GM12873 (cell line): ENCODE measurements at regions not wholly inside any gene's neighbourhood (a gene's known extent, or its start where the extent isn't known, plus 50 kb on each side); places are given as distances from the start of the nearest gene placed in this dataset.

ENCODE experiments used
- TF ChIP-seq, protein P1 (sequence below): IDR thresholded peaks from 2 replicates; pipeline ENCODE4 v1.5.1; 2012; ENCODE audit warnings: low read depth, mild to moderate bottlenecking, moderate library complexity, low read length, control low read depth; ENCODE audit not compliant: insufficient read depth; ENCODE audit errors: missing control alignments

DNA sequence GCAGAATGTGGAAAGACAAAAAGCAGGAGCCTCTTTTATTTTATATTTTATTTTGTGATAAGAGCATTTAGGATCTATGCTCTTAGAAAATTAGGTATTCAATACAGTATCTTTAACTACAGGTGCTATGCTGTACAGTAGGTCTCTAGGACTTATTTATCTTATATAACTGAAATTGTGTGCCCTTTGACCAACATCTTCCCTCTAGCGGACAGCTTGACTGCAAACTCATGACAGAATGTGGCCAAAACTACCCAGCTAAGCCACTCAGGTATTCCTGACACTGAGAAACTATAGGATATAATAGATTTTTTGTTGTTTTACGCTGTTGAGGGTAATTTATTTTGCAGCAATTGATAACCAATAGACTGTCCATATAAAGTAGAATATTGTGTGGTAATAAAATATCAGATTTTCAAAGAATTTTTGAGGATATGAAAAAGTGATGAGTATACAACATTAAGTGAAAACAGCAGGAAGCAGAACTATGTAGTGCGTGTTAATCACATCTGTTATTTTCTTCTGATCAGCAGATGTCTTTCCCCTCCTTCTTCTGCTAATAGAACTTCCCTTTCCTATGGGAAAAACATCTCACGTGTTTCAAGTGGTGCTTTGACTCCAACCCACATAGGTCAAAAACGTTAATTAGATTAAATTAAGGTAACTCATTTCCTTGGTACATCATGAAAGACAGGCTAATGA lies 69.9 kb upstream of the SELENOP start:
- TF ChIP-seq, protein P1, sequence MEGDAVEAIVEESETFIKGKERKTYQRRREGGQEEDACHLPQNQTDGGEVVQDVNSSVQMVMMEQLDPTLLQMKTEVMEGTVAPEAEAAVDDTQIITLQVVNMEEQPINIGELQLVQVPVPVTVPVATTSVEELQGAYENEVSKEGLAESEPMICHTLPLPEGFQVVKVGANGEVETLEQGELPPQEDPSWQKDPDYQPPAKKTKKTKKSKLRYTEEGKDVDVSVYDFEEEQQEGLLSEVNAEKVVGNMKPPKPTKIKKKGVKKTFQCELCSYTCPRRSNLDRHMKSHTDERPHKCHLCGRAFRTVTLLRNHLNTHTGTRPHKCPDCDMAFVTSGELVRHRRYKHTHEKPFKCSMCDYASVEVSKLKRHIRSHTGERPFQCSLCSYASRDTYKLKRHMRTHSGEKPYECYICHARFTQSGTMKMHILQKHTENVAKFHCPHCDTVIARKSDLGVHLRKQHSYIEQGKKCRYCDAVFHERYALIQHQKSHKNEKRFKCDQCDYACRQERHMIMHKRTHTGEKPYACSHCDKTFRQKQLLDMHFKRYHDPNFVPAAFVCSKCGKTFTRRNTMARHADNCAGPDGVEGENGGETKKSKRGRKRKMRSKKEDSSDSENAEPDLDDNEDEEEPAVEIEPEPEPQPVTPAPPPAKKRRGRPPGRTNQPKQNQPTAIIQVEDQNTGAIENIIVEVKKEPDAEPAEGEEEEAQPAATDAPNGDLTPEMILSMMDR = no peak

DNA sequence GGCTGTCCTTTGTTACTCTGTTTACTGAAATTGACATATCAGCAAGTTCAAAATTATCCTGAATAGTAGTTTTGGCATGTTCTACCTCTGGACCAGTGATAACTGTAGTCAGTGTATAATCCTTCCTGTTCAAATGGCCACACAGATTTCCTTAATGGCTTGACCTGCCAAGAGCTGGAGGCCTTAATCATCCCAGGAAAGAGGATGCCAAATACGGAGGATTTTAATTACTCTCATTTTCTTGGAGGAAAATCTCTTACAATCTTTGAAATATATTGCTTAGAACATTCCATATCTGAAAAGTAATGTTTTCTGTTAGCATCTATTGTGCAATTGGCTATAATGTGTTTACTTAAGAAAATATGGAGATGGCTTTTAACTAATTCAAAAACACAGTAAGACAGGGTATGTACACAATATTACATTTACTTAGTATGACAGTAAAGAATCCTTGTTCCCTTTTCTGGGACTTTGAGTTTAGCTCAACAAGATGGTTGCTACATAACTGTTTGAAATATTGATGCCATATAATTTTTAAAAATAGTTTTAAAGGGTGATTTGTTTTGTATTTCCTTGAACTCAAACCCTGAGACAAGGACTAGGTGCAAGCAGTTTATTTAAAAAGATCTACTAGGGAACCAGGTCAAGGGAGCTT lies 68.9 kb upstream of the SELENOP start:
- TF ChIP-seq, protein P1 = no peak

DNA sequence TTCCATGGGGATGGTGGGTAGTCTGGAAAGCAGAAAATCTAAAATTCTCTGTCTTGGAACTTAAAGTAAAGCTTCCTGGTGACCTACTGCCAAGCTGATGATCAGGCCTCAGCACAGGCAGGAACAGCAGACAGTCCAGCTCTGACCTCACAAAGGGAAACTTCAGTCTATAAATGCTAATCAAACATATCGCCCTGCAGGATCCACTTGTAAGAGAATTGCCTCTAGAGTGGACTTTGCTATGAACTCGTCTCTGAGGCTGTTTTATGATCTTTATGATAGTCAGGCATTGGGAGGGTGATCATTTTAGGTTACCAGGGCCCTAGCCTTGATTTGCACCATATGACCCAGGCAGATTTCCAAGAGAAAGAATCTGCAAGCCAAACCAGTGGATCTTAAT lies 67.6 kb upstream of the SELENOP start:
- TF ChIP-seq, protein P1 = no peak

DNA sequence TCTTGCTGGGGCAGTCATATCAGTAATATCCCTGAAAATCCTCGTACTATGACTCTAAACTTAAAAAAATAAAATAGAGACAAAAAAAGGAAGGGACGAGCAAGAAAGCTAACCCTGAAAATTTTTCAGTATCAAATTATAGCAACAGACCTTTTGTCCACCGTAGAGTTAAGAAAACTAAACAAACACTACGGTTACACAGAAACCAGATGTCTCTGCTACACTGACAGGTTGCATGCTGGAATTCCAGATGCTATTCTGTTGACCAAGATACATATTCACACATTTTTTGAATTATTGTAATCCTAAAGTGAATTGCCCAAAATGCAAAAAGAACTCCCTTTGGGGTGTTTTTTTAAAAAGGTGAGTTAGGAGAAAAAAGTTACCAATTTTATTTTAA lies 66.9 kb upstream of the SELENOP start:
- TF ChIP-seq, protein P1 = no peak

DNA sequence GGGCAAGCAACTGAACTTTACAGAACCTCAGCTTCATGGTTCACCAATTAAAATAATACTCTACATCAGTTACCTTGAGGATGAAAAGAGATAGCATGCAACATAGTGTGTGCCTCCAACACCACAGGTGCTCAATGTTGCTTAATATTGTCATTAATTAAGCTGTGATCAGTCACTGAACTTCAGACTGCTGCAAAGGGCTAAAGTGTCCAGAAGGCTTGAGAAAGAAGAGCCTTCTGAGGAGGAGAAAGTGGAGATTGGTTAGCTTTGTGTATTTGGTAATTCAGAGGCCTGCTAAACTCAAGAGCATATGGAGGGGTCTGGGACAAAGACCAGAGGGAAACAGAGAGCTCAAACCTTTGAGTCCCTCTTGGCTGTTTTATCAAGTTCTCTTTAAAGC lies 66.3 kb upstream of the SELENOP start:
- TF ChIP-seq, protein P1 = no peak

DNA sequence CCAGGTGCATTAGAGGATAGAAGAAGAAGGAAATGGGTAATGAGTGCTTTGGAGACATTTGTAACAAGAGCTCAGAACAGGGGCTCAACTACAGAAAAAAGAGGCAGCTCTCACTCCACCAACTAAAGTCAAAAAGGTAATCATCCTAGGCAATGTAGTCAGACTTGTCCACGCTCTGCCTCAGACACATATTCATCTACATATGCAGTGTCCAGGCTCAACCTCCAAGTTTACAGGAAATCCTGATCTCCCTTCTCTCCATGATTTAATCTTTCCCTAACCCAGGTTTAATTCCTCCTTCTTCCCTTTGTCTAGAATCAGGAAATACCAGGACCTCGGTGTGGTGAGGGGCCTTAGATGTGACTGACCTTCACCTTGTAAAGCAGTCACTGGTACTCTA lies 65.7 kb upstream of the SELENOP start:
- TF ChIP-seq, protein P1 = no peak

DNA sequence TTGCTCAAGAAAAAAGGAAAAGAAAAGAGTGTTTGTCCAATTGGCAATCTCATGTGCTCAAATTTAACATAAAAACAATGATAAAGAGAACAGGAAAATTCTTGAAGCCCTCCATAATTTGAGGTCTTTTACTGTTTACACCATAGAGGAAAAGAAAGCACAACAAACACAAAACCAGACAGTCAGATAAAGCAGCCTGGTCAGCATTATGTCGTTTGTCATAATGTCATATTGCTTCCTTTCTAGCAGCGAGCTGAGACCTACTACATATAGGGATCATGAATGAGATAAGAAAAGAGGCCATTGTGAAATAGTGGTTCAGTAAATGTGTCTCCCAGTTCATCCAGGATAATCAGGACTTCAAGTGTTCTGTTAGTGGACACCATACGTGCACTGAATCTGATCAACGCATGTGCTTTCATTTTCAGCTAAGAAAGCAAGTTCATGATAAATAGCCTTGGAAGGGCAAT lies 64.7 kb upstream of the SELENOP start:
- TF ChIP-seq, protein P1 = no peak
